ENCODE measurements at regions not wholly inside any gene's neighbourhood (a gene's known extent, or its start where the extent isn't known, plus 50 kb on each side); places are given as distances from the start of the nearest gene placed in this dataset.

- TF ChIP-seq ZFP3 (CRISPR knock-in tag; IDR thresholded peaks at IDR 0.05): no peak
- no peak for ATAC-seq
Measured at GRCh38 chr2:67919490-67919889, 143.3 kb downstream of the C1D start.

- no peak; the same call in 1 of the 3 replicates for ATAC-seq
- TF ChIP-seq POU6F1 (CRISPR knock-in tag; IDR thresholded peaks at IDR 0.05; ENCODE audit: borderline replicate concordance, low read depth) (no peak), TSHZ2 (CRISPR knock-in tag; IDR thresholded peaks at IDR 0.05) (no peak), BACH2 (CRISPR knock-in tag; IDR thresholded peaks at IDR 0.05; ENCODE audit: borderline replicate concordance) (no peak), ARNTL (CRISPR knock-in tag; IDR thresholded peaks at IDR 0.05; ENCODE audit: borderline replicate concordance, low read depth) (no peak), ZNF70 (CRISPR knock-in tag; IDR thresholded peaks at IDR 0.05) (no peak), ZNF565 (CRISPR knock-in tag; conservative IDR thresholded peaks at IDR 0.05; ENCODE audit: low read depth) (no peak), TOX (CRISPR knock-in tag; IDR thresholded peaks at IDR 0.05; ENCODE audit: borderline replicate concordance) (0 out of 2 replicates have a peak, but pooled peaks have one; percentile 24), PPARA (CRISPR knock-in tag; IDR thresholded peaks at IDR 0.05; ENCODE audit: borderline replicate concordance) (no peak), ZNF8 (CRISPR knock-in tag; IDR thresholded peaks at IDR 0.05) (no peak)
Measured at GRCh38 chr2:67922080-67922785, 140.6 kb downstream of the C1D start.

- TF ChIP-seq ZNF565 (CRISPR knock-in tag; conservative IDR thresholded peaks at IDR 0.05; ENCODE audit: low read depth): no peak
- TF ChIP-seq TCF4 (CRISPR knock-in tag; IDR thresholded peaks at IDR 0.05; ENCODE audit: borderline replicate concordance): no peak
- TF ChIP-seq PATZ1 (CRISPR knock-in tag; IDR thresholded peaks at IDR 0.05; ENCODE audit: borderline replicate concordance): no peak
- no peak for TF ChIP-seq ZNF70 (CRISPR knock-in tag; IDR thresholded peaks at IDR 0.05)
- TF ChIP-seq ISL1 (CRISPR knock-in tag; IDR thresholded peaks at IDR 0.05): no peak
- no peak for ATAC-seq
Measured at GRCh38 chr2:67923696-67924095, 139.1 kb downstream of the C1D start.

- no peak for ATAC-seq
- no peak for TF ChIP-seq ZFP30 (CRISPR knock-in tag; IDR thresholded peaks at IDR 0.05)
- no peak for TF ChIP-seq POU6F1 (CRISPR knock-in tag; IDR thresholded peaks at IDR 0.05; ENCODE audit: borderline replicate concordance, low read depth)
- TF ChIP-seq PATZ1 (CRISPR knock-in tag; IDR thresholded peaks at IDR 0.05; ENCODE audit: borderline replicate concordance): no peak
- no peak for TF ChIP-seq ESRRG (CRISPR knock-in tag; IDR thresholded peaks at IDR 0.05)
- TF ChIP-seq BACH2 (CRISPR knock-in tag; IDR thresholded peaks at IDR 0.05; ENCODE audit: borderline replicate concordance): no peak
- TF ChIP-seq ZNF8 (CRISPR knock-in tag; IDR thresholded peaks at IDR 0.05): no peak
- no peak for TF ChIP-seq ARNTL (CRISPR knock-in tag; IDR thresholded peaks at IDR 0.05; ENCODE audit: borderline replicate concordance, low read depth)
- no peak for TF ChIP-seq RARB (CRISPR knock-in tag; IDR thresholded peaks at IDR 0.05)
- no peak for TF ChIP-seq TOX (CRISPR knock-in tag; IDR thresholded peaks at IDR 0.05; ENCODE audit: borderline replicate concordance)
- TF ChIP-seq ZC3H10 (CRISPR knock-in tag; IDR thresholded peaks at IDR 0.05): no peak
- TF ChIP-seq CSDC2 (CRISPR knock-in tag; IDR thresholded peaks at IDR 0.05): no peak
- no peak for TF ChIP-seq SNAI2 (CRISPR knock-in tag; IDR thresholded peaks at IDR 0.05)
- no peak for TF ChIP-seq GLIS3 (CRISPR knock-in tag; IDR thresholded peaks at IDR 0.05)
- no peak for TF ChIP-seq CREB5 (CRISPR knock-in tag; IDR thresholded peaks at IDR 0.05; ENCODE audit: low read depth)
- no peak for TF ChIP-seq ZNF565 (CRISPR knock-in tag; conservative IDR thresholded peaks at IDR 0.05; ENCODE audit: low read depth)
- TF ChIP-seq ZFP3 (CRISPR knock-in tag; IDR thresholded peaks at IDR 0.05): no peak
Measured at GRCh38 chr2:67927501-67927900, 135.3 kb downstream of the C1D start.
